DMS153 treated with DMSO at 0.1 percent for 48 hours (cell line): ENCODE measurements at regions not wholly inside any gene's neighbourhood (a gene's known extent, or its start where the extent isn't known, plus 50 kb on each side); places are given as distances from the start of the nearest gene placed in this dataset.
"Not testable (repeated sequence)": the region's sequence is repeated elsewhere in the genome, so short reads cannot be mapped to it uniquely, and the experiment has no call there.

Experiments
- DNase-seq: peaks from one replicate; lab custom pipeline; 2025; ENCODE audit not compliant: unreplicated experiment; lab: John Stamatoyannopoulos, UW

- DNase-seq, result no peak
Observed at GRCh38 chr14:38420048-38420447, 164.2 kb upstream of the CLEC14A start.

GRCh38 chr14:38419579-38419978, 163.7 kb upstream of the CLEC14A start:
- no peak for DNase-seq

- DNase-seq, result no peak
Observed at GRCh38 chr14:38412654-38413053, 156.8 kb upstream of the CLEC14A start.

- no peak for DNase-seq
Observed at GRCh38 chr14:38410442-38410841, 154.5 kb upstream of the CLEC14A start.

GRCh38 chr14:38409071-38409705, 153.3 kb upstream of the CLEC14A start:
- DNase-seq, result no peak

DNA sequence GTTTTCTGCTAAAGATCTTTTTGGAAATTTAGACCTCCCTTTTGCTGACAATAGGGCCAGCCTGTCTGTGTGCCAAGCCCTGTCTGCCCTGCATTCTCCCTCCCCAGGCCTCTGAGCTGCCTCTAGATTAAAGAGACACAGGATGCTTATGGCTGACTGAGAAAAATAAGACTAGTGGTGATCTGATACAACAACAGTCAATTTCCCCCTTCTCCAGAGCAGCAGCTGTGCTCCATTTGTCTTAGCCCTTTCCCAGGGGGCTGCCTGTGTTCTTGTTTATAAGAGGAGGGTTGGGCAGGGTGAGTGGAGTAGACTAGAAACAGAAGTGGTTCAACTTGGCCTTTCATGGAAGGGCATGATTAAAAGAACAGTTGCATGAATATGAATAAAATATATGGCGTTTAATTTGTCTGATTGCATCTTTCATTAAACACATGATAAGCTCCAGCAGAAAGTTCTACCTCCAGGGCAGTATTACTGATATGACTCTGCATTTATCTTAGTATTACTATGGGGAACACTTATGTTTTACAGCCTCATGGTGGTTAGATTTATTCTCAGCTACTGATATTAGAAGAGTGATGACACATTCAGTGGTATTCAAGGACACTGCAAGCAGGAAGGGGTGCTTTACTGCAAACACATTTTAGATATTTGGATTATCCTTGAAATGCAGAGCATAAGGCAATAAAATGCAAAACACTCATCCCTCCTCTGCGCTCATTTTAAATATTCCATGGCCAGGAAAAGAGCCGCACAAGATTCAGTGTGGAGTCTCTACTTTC, 150.2 kb upstream of the CLEC14A start:
- DNase-seq, result peak; percentile 79

DNA sequence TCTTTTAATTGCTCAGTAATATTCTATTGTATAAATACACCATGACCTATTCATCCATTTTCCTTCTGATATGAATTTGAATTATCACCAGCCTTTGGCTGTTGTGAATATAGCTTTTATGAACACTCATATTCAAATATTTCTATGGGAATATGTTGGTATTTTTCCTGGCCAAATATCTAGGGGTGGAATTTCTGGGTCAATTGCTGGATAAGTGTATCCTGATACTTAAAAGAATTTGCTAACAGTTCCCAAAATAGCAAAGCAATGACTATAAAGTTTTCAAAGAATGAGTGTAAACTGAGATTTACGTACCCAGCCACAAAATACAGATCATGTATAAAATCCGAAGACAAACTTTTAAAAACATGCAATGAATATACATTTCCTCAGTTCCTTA, 148.7 kb upstream of the CLEC14A start:
- DNase-seq, result no peak

DNA sequence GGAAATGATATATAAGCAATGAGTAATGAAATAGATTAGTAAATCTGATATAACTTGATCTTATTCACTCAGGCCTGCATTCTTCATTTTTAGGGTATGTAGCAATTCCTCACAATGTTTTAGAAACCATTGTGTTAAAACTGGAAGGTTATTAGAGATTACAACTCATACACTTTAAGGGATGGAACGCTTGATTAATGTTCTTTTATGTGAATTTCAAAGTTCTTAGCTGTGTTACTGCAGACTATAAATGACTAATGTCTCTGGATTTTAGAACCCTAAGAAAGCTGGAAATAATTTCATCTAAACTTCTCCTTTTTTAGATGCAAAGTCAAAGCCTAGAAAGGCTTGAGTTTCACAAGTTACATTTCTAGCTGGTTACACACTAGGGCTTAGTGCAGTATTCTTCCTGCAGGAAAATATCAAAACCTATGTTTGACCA, 148.2 kb upstream of the CLEC14A start:
- DNase-seq, result no peak

- no peak for DNase-seq
Observed at GRCh38 chr14:38400751-38401150, 144.9 kb upstream of the CLEC14A start.

- DNase-seq, result no peak
Observed at GRCh38 chr14:38399652-38400051, 143.8 kb upstream of the CLEC14A start.

- no peak for DNase-seq
Observed at GRCh38 chr14:38394767-38395166, 138.9 kb upstream of the CLEC14A start.

GRCh38 chr14:38394064-38394463, 138.2 kb upstream of the CLEC14A start:
- no peak for DNase-seq

DNA sequence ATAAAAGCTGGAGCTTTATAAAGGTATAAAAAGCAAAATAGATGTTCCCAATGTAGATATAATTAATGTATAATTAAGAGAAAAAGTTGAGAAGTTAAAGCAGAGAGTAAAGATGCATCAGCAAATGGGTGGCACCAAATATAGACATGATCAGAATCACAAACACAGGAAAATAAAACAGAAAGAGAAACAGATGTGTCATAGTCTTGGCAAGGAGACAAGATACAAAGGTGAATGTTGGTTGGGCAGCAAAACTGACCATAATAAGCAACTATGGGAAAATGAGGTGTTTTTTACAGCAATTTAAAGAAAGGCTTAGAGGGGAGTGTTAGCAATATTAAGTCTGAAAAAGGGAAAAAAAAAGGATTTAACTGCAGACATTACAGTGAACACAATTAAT, 135.4 kb upstream of the CLEC14A start:
- no peak for DNase-seq

DNA sequence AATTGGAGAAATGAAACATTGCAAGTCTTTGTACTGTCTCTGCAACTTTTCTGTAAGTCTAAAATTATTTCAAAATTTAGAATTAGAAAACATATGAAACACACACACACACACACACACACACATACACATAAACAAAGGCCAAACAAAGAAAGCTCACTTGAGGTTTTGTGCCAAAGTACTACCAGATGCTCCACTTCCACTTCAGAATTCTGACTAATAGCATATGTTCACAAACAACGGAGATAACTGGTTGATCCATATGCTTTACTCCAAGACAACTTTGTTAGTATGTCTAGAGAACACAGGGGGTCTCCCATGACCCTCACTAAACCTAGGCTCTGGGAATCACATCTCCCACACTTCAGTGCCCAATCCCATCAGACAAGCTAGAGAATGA, 133.8 kb upstream of the CLEC14A start:
- no peak for DNase-seq

DNA sequence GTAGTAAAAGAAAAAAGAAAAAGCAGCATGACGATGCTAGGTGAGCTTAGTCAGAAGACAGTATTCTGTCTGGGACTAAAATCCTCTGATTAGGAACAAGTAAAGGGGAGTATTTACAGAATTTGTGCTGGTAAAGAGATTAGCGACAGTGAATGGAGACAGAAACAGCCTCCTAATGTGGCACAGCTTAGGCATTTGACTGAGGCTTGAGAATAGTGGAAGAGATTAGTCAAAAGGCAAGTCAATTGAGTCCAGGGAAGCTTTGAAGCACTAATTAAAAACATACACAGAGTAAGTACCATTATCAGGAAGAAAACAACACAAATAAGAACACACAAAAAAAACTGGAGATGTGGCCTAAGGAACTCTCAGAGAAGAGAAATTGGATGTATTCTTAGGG, 131.9 kb upstream of the CLEC14A start:
- no peak for DNase-seq

GRCh38 chr14:38385836-38386235, 129.9 kb upstream of the CLEC14A start:
- DNase-seq, result no peak

GRCh38 chr14:38385343-38385742, 129.4 kb upstream of the CLEC14A start:
- no peak for DNase-seq

- no peak for DNase-seq
Observed at GRCh38 chr14:38384741-38385140, 128.8 kb upstream of the CLEC14A start.

- DNase-seq, result no peak
Observed at GRCh38 chr14:38367922-38368321, 112.0 kb upstream of the CLEC14A start.

GRCh38 chr14:38366374-38366773, 110.5 kb upstream of the CLEC14A start:
- DNase-seq, result no peak

DNA sequence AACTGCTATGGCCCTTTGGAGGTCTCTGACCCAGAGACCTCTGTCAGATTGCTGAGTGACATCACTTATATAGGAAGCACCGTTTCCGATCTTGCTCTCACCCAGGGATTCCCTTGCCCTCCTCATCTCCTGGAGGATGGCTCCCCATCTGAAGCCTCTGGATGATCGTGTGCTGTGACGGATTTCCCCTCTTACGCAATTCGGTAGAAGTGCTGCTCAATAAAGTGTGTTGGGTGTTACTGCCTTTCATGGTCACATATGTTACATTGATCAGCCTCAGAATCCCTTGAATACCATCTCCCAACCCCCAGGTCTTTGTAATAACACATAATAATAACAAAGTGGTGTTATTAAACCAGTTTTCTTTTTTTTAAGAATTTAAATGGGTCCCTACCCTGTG, 107.3 kb upstream of the CLEC14A start:
- no peak for DNase-seq

DNA sequence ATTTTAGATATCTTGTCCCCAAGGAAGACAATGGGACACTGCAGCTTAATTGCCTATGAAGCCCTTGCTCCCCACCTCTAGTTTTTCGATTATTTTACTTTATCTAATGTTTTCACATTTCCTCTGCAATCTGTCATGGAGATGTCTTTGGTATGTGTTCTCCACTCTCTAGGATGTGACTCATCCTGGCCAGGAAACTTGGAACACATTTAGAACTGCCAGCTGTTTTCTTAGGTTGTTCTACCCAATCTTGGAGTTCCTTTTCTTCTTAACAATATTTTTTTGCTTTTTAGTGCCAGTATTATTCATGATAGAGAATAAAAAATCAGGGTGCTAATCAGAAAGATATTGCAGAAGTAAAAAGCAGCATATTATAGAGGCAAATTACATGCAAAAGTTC, 101.7 kb upstream of the CLEC14A start:
- no peak for DNase-seq

DNA sequence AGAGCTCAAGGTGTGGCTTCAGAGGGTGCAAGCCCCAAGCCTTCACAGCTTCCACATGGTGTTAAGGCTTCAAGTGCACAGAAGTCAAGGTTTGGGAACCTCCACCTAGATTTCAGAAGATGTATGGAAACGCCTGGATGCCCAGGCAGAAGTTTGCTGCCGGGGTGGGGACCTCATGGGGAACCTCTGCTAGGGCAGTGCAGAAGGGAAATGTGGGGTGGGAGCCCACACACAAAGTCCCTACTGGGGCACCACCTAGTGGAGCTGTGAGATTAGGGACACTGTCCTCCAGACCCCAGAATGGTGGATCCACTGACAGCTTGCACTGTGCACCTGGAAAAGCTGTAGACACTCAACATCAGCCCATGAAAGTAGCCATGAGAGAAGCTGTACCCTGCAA, 99.6 kb upstream of the CLEC14A start:
- not testable (repeated sequence) for DNase-seq
